KMS-11 (cell line): ENCODE measurements at regions not wholly inside any gene's neighbourhood (a gene's known extent, or its start where the extent isn't known, plus 50 kb on each side); places are given as distances from the start of the nearest gene placed in this dataset.

Experiments used
- H2AFZ ChIP-seq: fragments of 200-600 bp; sonication (generic); 2 replicates; pipeline ENCODE4 v1.6.1; 2016; ENCODE audit warnings: antibody characterized with exemption, mixed run types, low read depth
- H3K27ac ChIP-seq: fragments of 200-600 bp; sonication (generic); 2 replicates; pipeline ENCODE4 v1.6.1; 2016; ENCODE audit warnings: mild to moderate bottlenecking, mixed run types
- H3K27me3 ChIP-seq: fragments of 200-600 bp; sonication (generic); 2 replicates; pipeline ENCODE4 v1.6.1; 2017; ENCODE audit warnings: mild to moderate bottlenecking, low read depth, mixed run types, moderate library complexity; ENCODE audit not compliant: insufficient read depth
- H3K36me3 ChIP-seq: fragments of 200-600 bp; sonication (generic); 2 replicates; pipeline ENCODE4 v1.6.1; 2017; ENCODE audit warnings: mild to moderate bottlenecking, mixed run types; ENCODE audit not compliant: insufficient read depth
- H3K4me1 ChIP-seq: fragments of 200-600 bp; sonication (generic); 2 replicates; pipeline ENCODE4 v1.6.1; 2016; ENCODE audit warnings: mild to moderate bottlenecking, low read depth, mixed run types; ENCODE audit not compliant: poor library complexity, severe bottlenecking
- H3K4me2 ChIP-seq: fragments of 200-600 bp; sonication (generic); 2 replicates; pipeline ENCODE4 v1.7.0; 2016; ENCODE audit warnings: mild to moderate bottlenecking, mixed run types
- H3K4me3 ChIP-seq: fragments of 200-600 bp; sonication (generic); IDR thresholded peaks from 2 replicates; pipeline ENCODE4 v1.6.1; 2017; ENCODE audit warnings: low read depth, low read length, mixed read lengths; ENCODE audit not compliant: insufficient read depth
- H3K79me2 ChIP-seq: fragments of 200-600 bp; sonication (generic); 2 replicates; pipeline ENCODE4 v1.6.1; 2016; ENCODE audit warnings: low read depth, mixed run types; ENCODE audit not compliant: insufficient read depth
- H3K9ac ChIP-seq: fragments of 200-600 bp; sonication (generic); 2 replicates; pipeline ENCODE4 v1.6.1; 2016; ENCODE audit warnings: mild to moderate bottlenecking, mixed run types
- H4K20me1 ChIP-seq: fragments of 200-600 bp; sonication (generic); 2 replicates; pipeline ENCODE4 v1.6.1; 2016; ENCODE audit warnings: mild to moderate bottlenecking, mixed run types; ENCODE audit not compliant: insufficient read depth
- TF ChIP-seq, protein P1 (sequence below): fragments of 200-600 bp; sonication (generic); conservative IDR thresholded peaks from 2 replicates; pipeline ENCODE4 v1.6.1; 2017; ENCODE audit warnings: low read depth, mild to moderate bottlenecking, antibody characterized with exemption, low read length, moderate library complexity, mixed read lengths

- Histone ChIP-seq H2AFZ (no peak overlapping the region), H3K27ac (no peak overlapping the region), H3K4me1 (no peaks in the 10 kb centered on the region), H3K4me3 (no peak overlapping the region), H3K79me2 (no peaks in the 10 kb centered on the region), H3K27me3 (no peaks in the 10 kb centered on the region), H3K36me3 (no peaks in the 10 kb centered on the region), H4K20me1 (no peaks in the 10 kb centered on the region), H3K4me2 (no peak overlapping the region), H3K9ac (no peak overlapping the region)
- TF ChIP-seq, protein P1, sequence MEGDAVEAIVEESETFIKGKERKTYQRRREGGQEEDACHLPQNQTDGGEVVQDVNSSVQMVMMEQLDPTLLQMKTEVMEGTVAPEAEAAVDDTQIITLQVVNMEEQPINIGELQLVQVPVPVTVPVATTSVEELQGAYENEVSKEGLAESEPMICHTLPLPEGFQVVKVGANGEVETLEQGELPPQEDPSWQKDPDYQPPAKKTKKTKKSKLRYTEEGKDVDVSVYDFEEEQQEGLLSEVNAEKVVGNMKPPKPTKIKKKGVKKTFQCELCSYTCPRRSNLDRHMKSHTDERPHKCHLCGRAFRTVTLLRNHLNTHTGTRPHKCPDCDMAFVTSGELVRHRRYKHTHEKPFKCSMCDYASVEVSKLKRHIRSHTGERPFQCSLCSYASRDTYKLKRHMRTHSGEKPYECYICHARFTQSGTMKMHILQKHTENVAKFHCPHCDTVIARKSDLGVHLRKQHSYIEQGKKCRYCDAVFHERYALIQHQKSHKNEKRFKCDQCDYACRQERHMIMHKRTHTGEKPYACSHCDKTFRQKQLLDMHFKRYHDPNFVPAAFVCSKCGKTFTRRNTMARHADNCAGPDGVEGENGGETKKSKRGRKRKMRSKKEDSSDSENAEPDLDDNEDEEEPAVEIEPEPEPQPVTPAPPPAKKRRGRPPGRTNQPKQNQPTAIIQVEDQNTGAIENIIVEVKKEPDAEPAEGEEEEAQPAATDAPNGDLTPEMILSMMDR, result no peak
Measured at GRCh38 chr2:118508282-118508681, 339.2 kb downstream of the EN1 start.

DNA sequence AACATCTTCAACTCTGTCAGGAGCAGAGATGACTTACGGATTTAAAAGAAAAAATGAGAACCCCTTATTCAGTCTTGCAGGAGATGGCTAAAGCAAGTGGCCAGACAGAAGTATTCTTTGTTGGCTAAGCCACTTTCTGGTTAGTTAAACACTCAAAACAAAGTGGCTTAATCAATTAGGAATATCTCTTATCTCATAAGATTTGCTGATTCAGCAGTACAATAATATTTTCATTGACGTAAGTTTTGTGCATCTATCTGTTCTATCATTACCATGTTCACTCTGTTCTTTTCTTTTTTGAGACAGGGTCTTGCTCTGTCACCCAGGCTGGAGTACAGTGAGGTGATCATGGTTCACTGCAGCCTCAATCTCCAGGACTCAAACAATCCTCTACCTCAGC, 342.0 kb downstream of the EN1 start:
- Histone ChIP-seq H3K9ac (no peak overlapping the region), H3K4me1 (no peaks in the 10 kb centered on the region), H3K79me2 (no peaks in the 10 kb centered on the region), H3K4me3 (no peak overlapping the region), H3K27ac (no peak overlapping the region), H4K20me1 (no peaks in the 10 kb centered on the region), H3K27me3 (no peaks in the 10 kb centered on the region), H3K4me2 (no peak overlapping the region), H2AFZ (no peak overlapping the region), H3K36me3 (no peaks in the 10 kb centered on the region)
- TF ChIP-seq, protein P1, result no peak

- Histone ChIP-seq H3K9ac (no peak overlapping the region), H4K20me1 (no peaks in the 10 kb centered on the region), H3K4me2 (no peak overlapping the region), H3K4me1 (no peaks in the 10 kb centered on the region), H3K27me3 (no peaks in the 10 kb centered on the region), H3K27ac (no peak overlapping the region), H3K79me2 (no peaks in the 10 kb centered on the region), H2AFZ (no peak overlapping the region), H3K36me3 (no peaks in the 10 kb centered on the region), H3K4me3 (no peak overlapping the region)
- TF ChIP-seq, protein P1, result no peak
Measured at GRCh38 chr2:118502106-118502505, 345.3 kb downstream of the EN1 start.

DNA sequence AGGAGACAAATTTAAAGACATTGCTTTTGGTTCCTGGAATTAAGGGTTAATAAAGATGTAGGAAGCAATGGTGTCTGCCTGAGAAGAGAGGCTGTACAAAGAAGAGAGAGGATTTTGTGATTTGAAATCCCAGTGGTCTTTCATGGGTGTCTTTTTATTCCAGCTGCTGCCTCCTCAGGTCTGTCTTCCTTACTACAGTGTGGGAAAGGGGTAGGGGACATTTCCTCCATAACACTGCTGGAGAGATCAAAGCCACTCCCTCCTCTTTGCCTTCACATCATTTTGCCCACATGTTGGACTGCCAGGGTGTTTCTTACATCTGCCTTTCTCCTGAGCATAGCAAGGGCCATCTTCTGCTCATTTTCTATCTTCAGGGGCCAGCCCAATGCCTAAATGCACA, 348.5 kb downstream of the EN1 start:
- Histone ChIP-seq H3K36me3 (no peaks in the 10 kb centered on the region), H4K20me1 (no peaks in the 10 kb centered on the region), H2AFZ (no peak overlapping the region), H3K79me2 (no peaks in the 10 kb centered on the region), H3K27ac (no peak overlapping the region), H3K27me3 (no peaks in the 10 kb centered on the region), H3K4me2 (no peak overlapping the region), H3K9ac (no peak overlapping the region), H3K4me3 (no peak overlapping the region), H3K4me1 (no peaks in the 10 kb centered on the region)
- TF ChIP-seq, protein P1, result no peak
